ENCODE measurements at regions not wholly inside any gene's neighbourhood (a gene's known extent, or its start where the extent isn't known, plus 50 kb on each side); places are given as distances from the start of the nearest gene placed in this dataset.

GRCh38 chr13:97798171-97798821 lies 155.2 kb upstream of the IPO5 start:
- no peak for DNase-seq

- peak; percentile 6 for DNase-seq
Observed at GRCh38 chr13:97798836-97799235, 154.6 kb upstream of the IPO5 start.

- DNase-seq = no peak
Observed at GRCh38 chr13:97802213-97802612, 151.3 kb upstream of the IPO5 start.

DNA sequence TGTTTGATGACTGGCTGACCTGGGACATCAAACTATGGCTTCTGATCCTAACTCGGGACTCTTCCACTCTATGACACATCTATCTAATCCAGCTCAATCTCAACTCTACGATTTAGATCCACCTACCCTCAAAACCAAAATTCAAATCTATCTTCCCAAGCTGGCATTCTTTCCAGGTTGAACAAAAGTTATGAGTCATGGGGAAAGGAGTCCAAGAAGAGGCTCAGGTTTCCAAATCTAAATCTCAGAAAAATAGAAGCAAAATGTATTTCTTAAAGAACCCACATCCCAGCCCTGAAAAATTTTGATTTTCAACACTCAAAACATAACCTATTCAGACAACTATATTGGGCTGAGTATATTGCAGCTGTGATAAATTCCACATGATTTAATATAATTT lies 143.9 kb upstream of the IPO5 start:
- no peak for DNase-seq

GRCh38 chr13:97810152-97810551 lies 143.3 kb upstream of the IPO5 start:
- DNase-seq = no peak

DNA sequence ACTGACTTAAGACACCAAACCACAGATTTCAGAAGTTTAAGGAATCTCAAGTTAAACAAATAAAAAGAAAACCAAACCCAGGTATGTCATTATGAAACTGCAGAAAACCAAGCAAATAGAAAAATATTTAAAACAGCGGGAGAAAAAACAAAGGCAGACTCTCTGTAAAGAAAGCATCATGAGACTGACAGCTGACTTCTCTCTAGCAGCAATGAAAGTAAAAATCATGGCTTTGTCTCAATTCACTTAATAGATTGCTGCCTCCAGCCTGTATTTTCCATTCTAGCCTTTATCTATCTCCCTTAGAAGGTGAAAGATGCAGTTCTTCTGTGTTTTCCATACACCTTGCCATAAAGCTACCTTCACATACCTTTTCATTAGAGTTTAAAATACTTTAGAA lies 131.1 kb upstream of the IPO5 start:
- no peak for DNase-seq

GRCh38 chr13:97826421-97827012 lies 127.0 kb upstream of the IPO5 start:
- DNase-seq = no peak

DNA sequence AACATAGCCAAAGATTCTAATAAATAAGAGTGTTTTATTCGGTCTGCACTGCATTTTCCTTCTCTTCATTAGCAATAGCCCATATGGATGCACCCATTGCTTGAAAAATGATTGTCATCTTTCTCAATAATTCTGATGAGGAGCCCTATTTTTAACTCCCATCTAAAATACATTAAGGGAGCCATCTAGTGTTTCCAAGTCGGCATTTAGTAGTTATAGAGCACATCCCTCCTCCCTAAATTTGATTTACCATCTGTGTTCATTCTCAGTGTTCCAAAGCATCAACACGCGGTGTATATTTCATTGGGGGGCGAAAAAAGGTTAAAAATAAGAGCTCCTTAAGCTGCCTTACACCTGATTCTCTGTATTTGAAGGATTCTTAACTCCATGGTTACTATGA lies 119.2 kb upstream of the IPO5 start:
- DNase-seq = no peak

GRCh38 chr13:97843189-97843588 lies 110.3 kb upstream of the IPO5 start:
- no peak for DNase-seq

GRCh38 chr13:97844151-97844550 lies 109.3 kb upstream of the IPO5 start:
- no peak for DNase-seq

GRCh38 chr13:97848886-97849285 lies 104.6 kb upstream of the IPO5 start:
- no peak for DNase-seq

- peak; percentile 8 for DNase-seq
Observed at GRCh38 chr13:97849305-97849704, 104.2 kb upstream of the IPO5 start.

- DNase-seq = no peak
Observed at GRCh38 chr13:97851269-97851668, 102.2 kb upstream of the IPO5 start.

- DNase-seq = no peak
Observed at GRCh38 chr13:97852181-97852874, 101.1 kb upstream of the IPO5 start.

- no peak for DNase-seq
Observed at GRCh38 chr13:97853550-97853949, 99.9 kb upstream of the IPO5 start.

- DNase-seq = peak; percentile 68
Observed at GRCh38 chr13:97855570-97856303, 97.7 kb upstream of the IPO5 start.

GRCh38 chr13:97856304-97856675 lies 97.2 kb upstream of the IPO5 start:
- no peak for DNase-seq

GRCh38 chr13:97858161-97858560 lies 95.3 kb upstream of the IPO5 start:
- DNase-seq = no peak

DNA sequence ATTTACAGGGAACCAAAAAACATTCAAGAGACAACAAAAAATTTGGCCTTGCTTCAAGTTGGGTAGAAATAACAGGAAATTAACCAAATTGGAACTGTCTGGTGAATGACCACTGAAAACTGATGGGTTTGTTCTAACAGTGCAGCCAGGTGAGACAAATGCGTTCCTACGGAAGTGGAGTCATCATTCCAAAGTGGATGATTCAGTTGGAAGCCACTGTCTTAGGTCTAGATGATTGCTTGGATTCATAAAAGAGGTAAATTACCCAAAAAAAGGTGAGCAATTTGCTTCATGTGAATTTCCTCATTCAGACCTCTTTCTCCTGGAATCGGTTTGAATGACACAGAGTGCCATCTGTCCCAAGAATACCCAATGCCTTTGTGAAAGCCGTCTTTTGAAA lies 87.1 kb upstream of the IPO5 start:
- no peak for DNase-seq

DNA sequence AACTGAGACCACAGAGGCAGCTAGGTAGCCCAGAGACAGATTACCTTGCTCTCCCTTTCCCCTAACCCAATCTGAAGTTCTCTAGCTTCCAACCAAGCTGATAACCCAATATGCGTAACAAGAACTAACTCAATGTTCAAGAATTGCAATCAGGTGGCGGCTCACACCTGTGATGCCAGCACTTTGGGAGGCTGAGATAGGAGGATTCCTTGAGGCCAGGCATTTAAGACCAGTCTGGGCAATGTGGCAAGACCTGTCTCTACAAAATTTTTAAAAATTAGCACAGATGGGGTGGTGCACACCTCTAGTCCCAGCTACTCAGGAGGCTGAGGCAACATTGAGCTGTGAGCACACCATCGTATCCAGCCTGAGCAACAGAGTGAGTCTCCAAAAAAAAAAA lies 86.7 kb upstream of the IPO5 start:
- no peak for DNase-seq

DNA sequence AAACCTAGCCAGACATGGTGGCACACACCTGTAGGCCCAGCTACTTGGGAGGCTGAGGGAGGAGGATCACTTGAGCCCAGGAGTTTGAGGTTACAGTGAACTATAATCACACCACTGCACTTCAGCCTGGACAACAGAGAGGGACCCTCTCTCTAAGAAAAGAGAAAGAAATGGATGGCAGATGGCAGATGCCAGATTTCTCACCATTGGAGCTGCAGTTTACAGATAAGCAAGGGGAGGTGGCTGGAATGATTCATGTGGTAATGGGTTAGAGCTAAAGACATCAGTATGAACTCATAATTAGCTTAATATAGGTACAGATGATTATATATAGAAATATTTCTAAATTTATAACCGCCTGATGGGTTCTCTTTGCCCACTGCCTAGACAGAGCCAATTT lies 80.1 kb upstream of the IPO5 start:
- no peak for DNase-seq

DNA sequence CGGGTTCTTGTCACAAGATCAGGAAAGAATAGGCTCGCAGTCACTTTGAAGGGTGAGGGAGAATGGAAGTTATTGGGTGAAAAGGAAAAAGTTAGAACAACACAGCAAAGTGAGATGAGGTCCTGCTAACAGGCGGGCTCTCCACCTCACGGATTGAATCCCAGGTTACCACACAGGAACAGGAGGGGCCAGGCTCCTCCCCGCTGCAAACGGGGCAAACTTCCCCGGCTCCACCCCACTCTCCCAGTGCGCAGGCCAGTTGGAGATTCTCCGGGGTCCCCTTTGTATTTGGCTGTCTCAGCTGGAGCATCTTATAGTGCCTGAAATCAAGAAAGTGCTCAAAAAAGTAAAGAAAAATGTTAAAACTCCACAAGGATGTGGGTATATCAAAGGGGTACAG lies 78.3 kb upstream of the IPO5 start:
- DNase-seq = no peak

GRCh38 chr13:97875911-97876310 lies 77.6 kb upstream of the IPO5 start:
- DNase-seq = no peak

All from right kidney (tissue), 1 donor.